Stimulated activated CD4-positive, alpha-beta T cell treated with anti-CD3 and anti-CD28 coated beads, Interleukin-1b, Interleukin-23, amount 100 ng/mL, for 48 hours (primary cell): ENCODE measurements at regions not wholly inside any gene's neighbourhood (a gene's known extent, or its start where the extent isn't known, plus 50 kb on each side); places are given as distances from the start of the nearest gene placed in this dataset.
"Not testable (repeated sequence)": the region's sequence is repeated elsewhere in the genome, so short reads cannot be mapped to it uniquely, and the experiment has no call there.

Experiments
- DNase-seq: peaks from one replicate; pipeline ENCODE4 v3.0.0-alpha.2; 2020

DNA sequence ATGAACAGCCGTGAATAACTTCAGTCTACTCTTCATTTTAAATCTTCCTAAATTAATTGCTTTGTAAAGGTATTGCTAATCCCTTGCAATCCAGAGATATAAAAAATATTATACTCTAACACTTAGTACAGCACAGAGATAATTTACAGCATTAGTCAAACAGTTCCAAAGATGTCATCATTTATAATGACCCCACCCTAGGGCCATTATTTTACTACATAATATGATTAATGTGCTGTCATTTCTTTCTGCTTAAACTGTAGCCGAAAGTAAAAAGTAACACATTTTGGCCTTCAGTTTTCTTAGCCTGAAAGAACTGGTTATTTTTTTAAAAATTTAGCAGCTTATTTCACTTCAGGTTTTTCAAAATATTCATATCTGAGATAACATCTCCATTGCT is 256.3 kb upstream of the RFC3 start:
- no peak for DNase-seq

GRCh38 chr13:33571618-33572017 is 246.3 kb upstream of the RFC3 start:
- no peak for DNase-seq

DNA sequence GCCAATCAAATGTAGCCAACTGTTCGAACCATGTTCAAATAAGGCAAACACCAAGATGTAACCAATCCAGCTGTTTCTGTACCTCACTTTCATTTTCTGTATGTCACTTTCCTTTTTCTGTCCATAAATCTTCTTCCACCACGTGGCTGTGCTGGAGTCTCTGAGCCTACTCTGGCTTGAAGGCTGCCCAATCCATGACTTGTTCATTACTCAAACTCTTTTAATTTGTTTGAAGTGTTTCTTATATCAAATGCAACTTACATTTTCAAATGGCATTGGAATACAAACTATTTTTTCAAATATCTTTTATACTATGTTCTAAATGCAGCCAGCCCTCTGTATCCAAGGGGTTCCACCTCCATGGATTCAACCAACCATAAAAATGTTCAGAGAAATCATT is 245.6 kb upstream of the RFC3 start:
- not testable (repeated sequence) for DNase-seq

DNA sequence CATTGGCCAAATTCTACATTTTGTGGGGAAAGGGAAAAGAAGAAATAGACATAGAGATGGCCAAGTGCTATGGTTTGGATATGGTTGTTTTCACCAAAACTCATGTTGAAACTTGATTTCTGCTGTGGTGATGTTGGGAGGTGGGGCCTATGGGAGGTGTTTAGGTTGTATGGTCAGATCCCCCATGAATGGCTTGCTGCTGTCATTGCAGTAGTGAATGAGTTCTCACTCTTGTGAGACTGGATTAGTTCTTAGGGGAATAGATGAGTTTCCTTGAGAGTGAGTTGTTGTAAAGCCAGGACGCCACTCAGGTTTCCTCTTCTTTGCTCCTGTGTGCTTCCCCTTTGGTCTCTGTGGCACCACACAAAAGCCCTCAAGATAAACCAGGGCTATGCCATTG is 242.6 kb upstream of the RFC3 start:
- DNase-seq = no peak

GRCh38 chr13:33577007-33577406 is 240.9 kb upstream of the RFC3 start:
- DNase-seq = no peak

DNA sequence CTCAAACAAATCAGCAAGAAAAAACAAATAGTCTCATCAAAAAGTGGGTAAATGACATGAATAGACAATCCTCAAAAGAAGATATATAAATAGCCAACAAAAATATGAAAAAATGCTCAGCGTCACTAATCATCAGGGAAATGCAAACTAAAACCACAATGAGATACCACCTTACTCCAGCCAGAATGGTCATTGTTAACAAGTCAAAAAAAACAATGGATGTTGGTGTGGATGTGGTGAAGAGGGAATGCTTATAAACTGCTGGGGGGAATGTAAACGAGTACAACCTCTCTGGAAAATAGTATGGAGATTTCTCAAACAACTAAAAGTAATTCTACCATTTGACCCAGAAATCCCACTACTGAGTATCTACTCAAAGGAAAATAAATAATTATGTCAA is 239.2 kb upstream of the RFC3 start:
- no peak for DNase-seq

GRCh38 chr13:33582121-33582520 is 235.8 kb upstream of the RFC3 start:
- DNase-seq = no peak

DNA sequence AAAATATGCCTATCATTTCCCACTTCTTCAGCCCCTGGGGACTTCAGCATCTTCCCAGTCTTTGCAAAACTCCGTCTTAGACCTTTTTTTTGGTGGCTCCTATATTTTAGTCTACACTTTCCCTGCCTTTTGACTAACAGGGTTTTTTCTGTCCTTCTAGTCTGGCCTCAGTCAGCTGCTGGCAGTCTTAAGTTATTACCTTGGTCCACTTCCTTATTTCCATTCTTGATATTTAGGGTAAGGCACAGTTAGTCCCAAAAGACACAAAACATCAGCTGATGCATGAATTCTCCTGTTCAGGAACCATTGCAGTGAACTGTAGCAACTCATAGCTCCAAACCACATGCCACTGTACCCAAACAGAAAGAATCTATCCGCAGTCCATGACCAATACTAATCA is 234.6 kb upstream of the RFC3 start:
- no peak for DNase-seq

- DNase-seq = no peak
These were observed 227.0 kb upstream of the RFC3 start for GRCh38 chr13:33590936-33591335.

- DNase-seq = no peak
These were observed 211.3 kb upstream of the RFC3 start for GRCh38 chr13:33606692-33607091.

- peak; percentile 69 for DNase-seq
These were observed 207.4 kb upstream of the RFC3 start for GRCh38 chr13:33610438-33611120.

DNA sequence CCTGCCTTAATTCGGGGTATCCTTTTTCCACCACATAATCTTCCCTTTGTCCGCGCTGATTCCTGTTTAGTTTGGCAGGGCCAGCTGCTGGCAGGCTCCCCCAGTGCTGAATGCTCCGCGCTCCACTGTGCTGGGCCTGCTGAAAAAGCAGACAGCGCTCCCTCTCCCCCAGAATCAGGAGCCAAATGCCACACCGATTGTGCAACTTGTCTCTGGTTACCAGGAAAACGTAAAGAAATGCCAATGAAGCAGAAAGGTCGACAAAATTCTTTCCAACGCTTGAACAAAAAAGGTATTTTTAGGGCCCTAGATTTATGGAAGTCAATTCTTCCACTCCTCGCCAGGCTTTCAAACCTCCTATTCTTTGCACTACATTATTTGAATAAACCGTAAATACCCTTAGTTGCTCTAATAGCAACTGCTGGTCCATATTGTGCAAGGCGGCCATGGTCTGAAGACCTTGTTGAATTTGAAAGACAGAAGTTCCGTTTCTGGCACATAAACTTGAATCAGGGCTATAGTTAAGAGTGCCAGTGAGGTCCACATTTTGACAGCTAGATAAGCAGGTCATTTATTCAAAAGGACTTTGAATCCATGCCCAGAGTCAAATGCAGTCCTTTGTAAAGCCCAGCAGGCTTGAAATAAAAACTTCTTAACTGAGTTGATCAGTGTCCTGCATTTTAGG is 206.7 kb upstream of the RFC3 start:
- no peak for DNase-seq

GRCh38 chr13:33612641-33613638 is 205.0 kb upstream of the RFC3 start:
- peak; percentile 60 for DNase-seq

GRCh38 chr13:33615436-33615835 is 202.5 kb upstream of the RFC3 start:
- DNase-seq = no peak

DNA sequence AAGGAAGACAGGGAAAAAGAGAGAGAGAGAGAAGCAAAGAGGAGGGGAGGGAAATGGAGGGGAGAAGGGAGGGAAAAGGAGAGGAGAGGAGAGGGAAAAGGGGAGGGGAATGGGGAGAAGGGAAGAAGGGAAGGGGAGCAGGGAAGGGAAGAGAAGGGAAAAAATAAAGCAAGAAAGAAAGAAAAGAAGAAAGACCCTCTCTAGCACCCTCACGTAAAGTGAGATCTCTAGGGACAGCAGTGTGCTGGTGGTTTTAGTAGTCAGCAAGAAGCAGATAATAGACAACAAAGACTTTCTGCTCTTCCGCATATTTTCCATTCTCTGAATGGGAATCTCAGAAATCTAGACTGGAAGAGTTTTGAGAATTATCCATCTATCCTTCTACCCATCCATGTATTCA is 201.8 kb upstream of the RFC3 start:
- no peak for DNase-seq

DNA sequence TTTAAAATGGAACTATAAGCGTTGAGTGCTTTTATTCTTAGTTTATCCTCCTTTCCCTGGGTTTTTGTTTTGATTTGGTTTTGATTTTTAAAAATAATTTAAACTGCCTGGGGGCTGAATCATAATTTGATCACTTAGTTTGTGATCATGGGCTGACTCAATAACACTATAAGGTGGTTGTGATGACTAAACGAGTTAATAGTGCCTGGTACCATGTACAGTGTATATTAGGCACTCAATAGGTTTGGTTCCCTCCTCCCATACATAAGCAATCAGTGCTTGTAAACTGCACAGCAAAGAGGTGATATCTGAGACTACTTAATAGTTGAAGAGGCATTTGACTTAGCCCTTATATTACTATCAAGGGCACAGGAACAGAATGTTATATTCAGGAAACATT is 200.9 kb upstream of the RFC3 start:
- no peak for DNase-seq

DNA sequence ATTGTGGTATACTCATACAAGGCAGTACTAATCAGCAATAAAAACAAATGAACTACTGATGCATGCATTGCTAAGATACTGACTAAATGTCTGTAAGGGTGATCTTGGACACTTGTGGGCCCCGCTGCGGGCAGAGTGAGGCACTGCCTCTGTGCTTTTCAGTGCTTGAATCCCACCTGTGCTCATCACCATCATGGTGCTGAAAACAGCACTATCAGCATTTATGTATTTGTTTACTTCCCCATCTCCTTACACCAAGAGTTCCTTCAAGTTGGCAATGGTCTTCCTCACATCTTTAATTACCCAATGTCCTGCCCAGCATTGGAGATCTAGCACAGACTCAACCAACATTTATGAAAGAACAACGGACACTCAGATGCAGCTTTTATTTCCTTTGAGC is 193.7 kb upstream of the RFC3 start:
- no peak for DNase-seq

- DNase-seq = no peak
These were observed 193.2 kb upstream of the RFC3 start for GRCh38 chr13:33624740-33625139.

DNA sequence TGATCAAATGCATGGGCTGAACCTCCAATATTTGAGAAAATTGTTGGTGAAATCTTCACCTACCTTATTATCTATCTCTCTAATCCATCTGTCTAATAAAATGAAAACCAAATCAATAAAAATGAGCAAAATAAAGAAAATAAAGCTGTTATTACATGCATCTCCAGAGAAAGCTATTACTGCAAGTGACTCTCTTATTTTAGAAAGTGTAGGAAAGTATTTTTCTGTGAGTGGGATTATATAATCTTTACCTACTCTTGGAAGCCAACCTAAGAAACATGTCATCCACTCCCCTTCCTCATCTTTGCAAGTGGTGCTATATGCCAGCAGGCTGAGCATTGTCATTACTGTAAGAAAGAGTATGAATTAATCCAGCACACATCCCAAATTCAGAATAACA is 191.5 kb upstream of the RFC3 start:
- no peak for DNase-seq

DNA sequence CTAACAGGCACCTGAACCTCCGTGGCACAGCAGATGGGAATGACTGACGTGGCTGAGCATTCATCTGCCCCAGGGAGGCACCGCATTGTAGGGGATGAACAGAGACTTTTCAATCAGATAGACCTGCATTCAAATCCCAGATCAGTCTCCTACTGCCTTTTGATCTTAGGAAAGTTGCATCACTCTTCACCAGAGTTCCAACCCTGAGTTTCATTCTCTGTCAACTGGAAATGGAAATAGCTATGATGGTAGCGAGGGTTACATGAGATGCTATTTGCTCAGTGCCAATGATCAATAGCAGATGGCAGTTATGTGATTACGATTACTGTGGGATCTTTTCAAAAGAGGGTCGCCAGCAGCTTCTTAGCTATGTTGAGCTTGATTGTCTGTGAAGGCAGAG is 189.3 kb upstream of the RFC3 start:
- no peak for DNase-seq

GRCh38 chr13:33629605-33630360 is 188.2 kb upstream of the RFC3 start:
- DNase-seq = no peak

DNA sequence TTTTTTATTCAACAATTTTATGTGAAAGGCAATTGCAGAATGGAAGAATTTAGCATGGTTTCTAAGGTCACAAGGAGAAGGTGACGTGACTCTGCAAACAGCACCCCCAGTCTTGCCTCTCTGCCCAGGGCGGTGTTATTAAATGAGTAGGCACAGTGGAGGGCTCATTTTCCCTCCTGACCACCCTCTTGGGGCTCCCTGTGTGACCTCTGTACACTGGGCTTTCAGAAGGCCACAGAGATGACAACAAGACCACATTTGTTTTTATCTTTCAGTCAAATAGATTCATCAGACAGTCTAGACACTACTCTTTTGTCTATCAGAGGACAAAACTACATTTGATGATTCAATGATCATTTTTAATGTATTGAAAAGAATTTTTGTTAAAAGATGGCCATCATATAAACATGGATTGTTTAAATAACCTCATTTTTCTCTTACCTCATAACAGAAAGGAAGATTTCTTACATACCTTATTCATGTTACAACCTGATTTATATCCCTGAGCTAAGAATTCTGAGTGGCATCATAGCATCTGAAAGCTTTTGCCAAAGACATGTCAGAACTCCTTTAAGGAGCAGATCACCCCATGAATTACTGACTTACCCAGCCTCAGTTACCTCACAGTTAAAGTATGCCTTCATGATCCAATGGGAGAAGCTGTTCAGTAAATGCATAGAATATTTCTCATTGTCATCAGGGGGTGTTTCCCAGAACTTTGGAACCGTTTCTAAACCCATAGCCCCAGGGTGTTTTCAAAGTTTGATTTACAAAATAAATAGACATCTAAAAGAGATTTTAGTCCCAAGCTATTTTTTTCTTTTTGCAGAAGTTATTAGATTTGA is 184.0 kb upstream of the RFC3 start:
- no peak for DNase-seq
